ENCODE measurements at regions not wholly inside any gene's neighbourhood (a gene's known extent, or its start where the extent isn't known, plus 50 kb on each side); places are given as distances from the start of the nearest gene placed in this dataset.

DNA sequence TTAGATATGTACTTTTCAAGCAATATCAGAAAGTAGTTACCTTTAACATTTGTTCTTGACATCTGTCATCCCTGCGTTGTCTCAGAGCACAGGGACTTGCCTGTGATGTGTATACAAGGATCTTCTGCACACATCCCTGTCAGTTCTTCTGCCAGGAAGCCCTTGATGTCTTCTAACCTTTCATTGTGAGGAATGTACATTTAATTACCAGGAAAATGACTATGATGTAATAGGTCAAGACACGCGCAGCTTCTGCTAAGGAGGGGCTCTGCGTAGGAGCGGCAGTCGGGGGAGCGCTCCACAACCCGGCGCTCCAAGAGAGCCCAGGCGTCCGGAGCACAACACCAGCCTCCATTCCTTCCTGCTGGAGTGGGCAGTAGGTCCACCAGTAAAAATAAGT, 119.7 kb downstream of the IRX2 start:
- DNase-seq (ENCODE audit: low read depth), result no peak
- TF ChIP-seq, protein P1, sequence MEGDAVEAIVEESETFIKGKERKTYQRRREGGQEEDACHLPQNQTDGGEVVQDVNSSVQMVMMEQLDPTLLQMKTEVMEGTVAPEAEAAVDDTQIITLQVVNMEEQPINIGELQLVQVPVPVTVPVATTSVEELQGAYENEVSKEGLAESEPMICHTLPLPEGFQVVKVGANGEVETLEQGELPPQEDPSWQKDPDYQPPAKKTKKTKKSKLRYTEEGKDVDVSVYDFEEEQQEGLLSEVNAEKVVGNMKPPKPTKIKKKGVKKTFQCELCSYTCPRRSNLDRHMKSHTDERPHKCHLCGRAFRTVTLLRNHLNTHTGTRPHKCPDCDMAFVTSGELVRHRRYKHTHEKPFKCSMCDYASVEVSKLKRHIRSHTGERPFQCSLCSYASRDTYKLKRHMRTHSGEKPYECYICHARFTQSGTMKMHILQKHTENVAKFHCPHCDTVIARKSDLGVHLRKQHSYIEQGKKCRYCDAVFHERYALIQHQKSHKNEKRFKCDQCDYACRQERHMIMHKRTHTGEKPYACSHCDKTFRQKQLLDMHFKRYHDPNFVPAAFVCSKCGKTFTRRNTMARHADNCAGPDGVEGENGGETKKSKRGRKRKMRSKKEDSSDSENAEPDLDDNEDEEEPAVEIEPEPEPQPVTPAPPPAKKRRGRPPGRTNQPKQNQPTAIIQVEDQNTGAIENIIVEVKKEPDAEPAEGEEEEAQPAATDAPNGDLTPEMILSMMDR (IDR thresholded peaks at IDR 0.05; ENCODE audit: control insufficient read depth, extremely low read depth, insufficient read depth), result no peak
- H3K4me3 ChIP-seq (ENCODE audit: low read depth, low read length), result no peak overlapping the region

GRCh38 chr5:2629045-2629444, 122.4 kb downstream of the IRX2 start:
- TF ChIP-seq, protein P1 (IDR thresholded peaks at IDR 0.05; ENCODE audit: control insufficient read depth, extremely low read depth, insufficient read depth), result no peak
- DNase-seq (ENCODE audit: low read depth), result no peak
- H3K4me3 ChIP-seq (ENCODE audit: low read depth, low read length), result no peak overlapping the region

GRCh38 chr5:2627867-2628266, 123.6 kb downstream of the IRX2 start:
- H3K4me3 ChIP-seq (ENCODE audit: low read depth, low read length), result no peak overlapping the region
- DNase-seq (ENCODE audit: low read depth), result no peak
- TF ChIP-seq, protein P1 (IDR thresholded peaks at IDR 0.05; ENCODE audit: control insufficient read depth, extremely low read depth, insufficient read depth), result no peak

- TF ChIP-seq, protein P1 (IDR thresholded peaks at IDR 0.05; ENCODE audit: control insufficient read depth, extremely low read depth, insufficient read depth), result no peak
- DNase-seq (ENCODE audit: low read depth), result no peak
- H3K4me3 ChIP-seq (ENCODE audit: low read depth, low read length), result no peak overlapping the region
Measured at GRCh38 chr5:2626572-2626971, 124.9 kb downstream of the IRX2 start.

DNA sequence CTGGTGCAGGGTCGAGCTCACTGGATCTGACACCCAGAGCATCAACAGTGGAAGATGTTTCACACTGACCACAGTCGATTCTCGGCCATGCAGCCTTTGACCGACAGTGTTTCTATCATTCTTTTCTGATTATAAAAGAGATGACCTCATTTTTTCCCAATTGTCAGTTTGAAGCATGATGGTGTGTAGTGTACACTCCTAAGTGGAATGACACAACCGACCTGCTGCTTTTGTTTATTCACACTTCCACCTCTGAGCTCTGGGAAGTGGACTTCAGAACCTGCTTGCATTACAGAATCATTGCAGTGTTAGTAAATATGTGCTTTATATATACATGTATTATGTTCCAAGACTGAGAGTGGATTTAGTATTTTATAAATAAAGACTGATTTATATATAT, 128.6 kb downstream of the IRX2 start:
- DNase-seq (ENCODE audit: low read depth), result no peak
- no peak overlapping the region for H3K4me3 ChIP-seq (ENCODE audit: low read depth, low read length)
- TF ChIP-seq, protein P1 (IDR thresholded peaks at IDR 0.05; ENCODE audit: control insufficient read depth, extremely low read depth, insufficient read depth), result no peak

DNA sequence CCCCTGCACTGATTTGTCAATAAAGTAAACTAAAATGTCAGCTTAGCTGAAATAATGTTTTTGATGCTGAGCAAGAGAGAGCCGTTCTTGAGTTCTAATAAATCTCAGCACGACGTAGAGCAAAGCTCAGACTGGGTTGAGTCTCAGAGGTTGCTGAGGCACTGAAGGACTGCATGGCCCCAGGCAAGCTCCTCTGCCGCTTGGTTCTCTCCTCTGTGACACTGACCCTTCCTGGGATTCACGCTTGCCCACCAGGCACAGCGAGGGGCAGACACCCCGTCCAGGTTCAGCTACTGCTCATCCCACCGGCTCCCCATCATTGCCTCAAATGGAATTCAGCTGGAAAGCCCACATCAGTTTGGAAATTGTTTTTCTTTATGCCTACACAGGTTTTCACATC, 129.8 kb downstream of the IRX2 start:
- DNase-seq (ENCODE audit: low read depth), result no peak
- H3K4me3 ChIP-seq (ENCODE audit: low read depth, low read length), result no peak overlapping the region
- TF ChIP-seq, protein P1 (IDR thresholded peaks at IDR 0.05; ENCODE audit: control insufficient read depth, extremely low read depth, insufficient read depth), result no peak

DNA sequence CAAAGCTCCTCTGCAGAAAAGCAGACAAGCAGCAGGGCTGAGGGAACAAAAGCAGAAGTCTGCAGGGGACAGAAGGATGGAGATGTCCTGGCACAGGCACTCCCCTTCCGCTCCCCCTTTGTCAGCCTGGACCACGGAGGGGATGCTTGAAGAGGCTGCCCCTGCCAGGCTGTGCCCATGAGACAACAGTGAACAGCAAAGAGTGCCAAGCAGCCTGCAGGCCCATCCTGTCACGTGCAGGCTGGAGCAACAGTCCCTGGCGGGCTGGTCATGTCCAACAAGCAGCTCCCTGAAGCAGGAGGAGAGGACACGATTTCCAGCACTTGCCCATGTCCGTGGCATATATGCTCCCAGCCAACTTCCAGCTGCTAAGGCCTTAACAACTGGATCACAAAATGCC, 132.3 kb downstream of the IRX2 start:
- DNase-seq (ENCODE audit: low read depth), result no peak
- TF ChIP-seq, protein P1 (IDR thresholded peaks at IDR 0.05; ENCODE audit: control insufficient read depth, extremely low read depth, insufficient read depth), result no peak
- no peak overlapping the region for H3K4me3 ChIP-seq (ENCODE audit: low read depth, low read length)
